ENCODE measurements at regions not wholly inside any gene's neighbourhood (a gene's known extent, or its start where the extent isn't known, plus 50 kb on each side); places are given as distances from the start of the nearest gene placed in this dataset.

DNA sequence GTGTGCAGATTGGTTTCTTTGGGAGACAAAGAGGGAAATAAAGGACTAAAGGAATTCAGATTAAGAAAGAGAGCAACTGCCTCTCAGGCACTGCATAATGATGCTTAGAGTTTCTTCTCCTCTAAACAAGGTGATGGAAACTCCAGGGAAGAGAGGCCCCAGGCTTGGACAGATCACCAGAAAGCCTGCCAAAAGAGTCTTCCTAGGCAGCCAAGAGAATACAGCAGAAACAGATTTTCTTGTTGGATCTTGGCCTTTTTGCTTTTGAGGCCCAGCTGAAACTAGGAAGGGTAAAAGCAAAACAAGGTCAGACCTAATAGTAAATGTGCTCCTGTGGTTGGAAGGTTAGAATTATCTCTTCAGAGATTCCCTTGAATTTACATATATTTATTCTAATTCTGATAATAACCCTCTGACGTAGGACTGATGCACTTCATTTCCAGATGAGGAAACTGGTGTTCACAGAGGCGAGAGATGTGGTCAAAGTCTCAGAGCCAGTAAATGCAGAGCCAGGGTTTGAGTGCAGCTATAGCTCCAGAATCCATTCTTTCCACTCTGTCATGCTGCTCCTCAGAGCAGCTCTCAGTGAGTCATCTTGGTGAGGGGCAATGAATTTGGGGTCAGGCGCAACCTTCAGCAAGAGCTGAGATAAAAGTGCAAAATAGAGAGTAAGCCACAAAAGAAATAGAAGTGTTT, 142.3 kb upstream of the FBXO11 start:
- 88% methylated on average over 3 of the region's 3 CpGs for WGBS (ENCODE audit: low lambda C conversion rate, missing lambda C conversion rate)
- Histone ChIP-seq H3K79me2 (no peaks in the 10 kb centered on the region), H4K20me1 (ENCODE audit: insufficient read depth, poor library complexity, severe bottlenecking) (no peaks in the 10 kb centered on the region), H3K4me1 (ENCODE audit: insufficient read depth) (no peaks in the 10 kb centered on the region), H3K9me2 (replicated peaks; ENCODE audit: insufficient read depth) (no peaks in the 10 kb centered on the region), H3K4me2 (no peak overlapping the region), H3K27me3 (no peaks in the 10 kb centered on the region), H3K4me3 (no peak overlapping the region), H3K36me3 (replicated peaks; ENCODE audit: insufficient read depth, low read depth) (no peaks in the 10 kb centered on the region), H3K27ac (no peak overlapping the region), H3K9me3 (ENCODE audit: low read depth) (no peaks in the 10 kb centered on the region), H2AFZ (no peak overlapping the region)
- no peak for TF ChIP-seq EZH2 (IDR thresholded peaks at IDR 0.05; ENCODE audit: borderline replicate concordance)
- TF ChIP-seq, protein P1, sequence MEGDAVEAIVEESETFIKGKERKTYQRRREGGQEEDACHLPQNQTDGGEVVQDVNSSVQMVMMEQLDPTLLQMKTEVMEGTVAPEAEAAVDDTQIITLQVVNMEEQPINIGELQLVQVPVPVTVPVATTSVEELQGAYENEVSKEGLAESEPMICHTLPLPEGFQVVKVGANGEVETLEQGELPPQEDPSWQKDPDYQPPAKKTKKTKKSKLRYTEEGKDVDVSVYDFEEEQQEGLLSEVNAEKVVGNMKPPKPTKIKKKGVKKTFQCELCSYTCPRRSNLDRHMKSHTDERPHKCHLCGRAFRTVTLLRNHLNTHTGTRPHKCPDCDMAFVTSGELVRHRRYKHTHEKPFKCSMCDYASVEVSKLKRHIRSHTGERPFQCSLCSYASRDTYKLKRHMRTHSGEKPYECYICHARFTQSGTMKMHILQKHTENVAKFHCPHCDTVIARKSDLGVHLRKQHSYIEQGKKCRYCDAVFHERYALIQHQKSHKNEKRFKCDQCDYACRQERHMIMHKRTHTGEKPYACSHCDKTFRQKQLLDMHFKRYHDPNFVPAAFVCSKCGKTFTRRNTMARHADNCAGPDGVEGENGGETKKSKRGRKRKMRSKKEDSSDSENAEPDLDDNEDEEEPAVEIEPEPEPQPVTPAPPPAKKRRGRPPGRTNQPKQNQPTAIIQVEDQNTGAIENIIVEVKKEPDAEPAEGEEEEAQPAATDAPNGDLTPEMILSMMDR (IDR thresholded peaks at IDR 0.05; ENCODE audit: poor library complexity): no peak
- TF ChIP-seq EZH2phosphoT487 (IDR thresholded peaks at IDR 0.05; ENCODE audit: low read depth, severe bottlenecking, unreplicated experiment): no peak
- no peak for DNase-seq (ENCODE audit: low spot score)

DNA sequence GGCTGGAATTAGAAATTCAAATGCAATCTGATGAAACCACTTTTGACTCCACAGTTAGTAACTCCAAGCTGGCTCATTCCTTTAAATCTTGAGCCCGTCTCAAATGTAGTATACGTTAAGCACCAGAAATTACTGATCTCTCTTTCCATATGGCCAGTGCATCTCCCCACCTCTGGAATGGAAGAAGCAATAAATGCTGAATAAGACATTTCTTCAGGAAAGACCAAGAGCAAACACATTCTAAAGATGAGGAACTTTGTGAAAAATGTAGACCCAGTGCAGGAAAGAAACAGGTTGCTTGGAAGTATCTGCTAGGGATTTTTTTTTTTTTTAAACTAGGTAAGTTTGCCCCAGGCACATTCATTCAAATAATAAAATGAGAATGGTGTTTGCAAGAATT, 143.1 kb upstream of the FBXO11 start:
- TF ChIP-seq EZH2 (IDR thresholded peaks at IDR 0.05; ENCODE audit: borderline replicate concordance) (no peak), EZH2phosphoT487 (IDR thresholded peaks at IDR 0.05; ENCODE audit: low read depth, severe bottlenecking, unreplicated experiment) (no peak)
- TF ChIP-seq, protein P1 (IDR thresholded peaks at IDR 0.05; ENCODE audit: poor library complexity): no peak
- Histone ChIP-seq H3K27ac (no peak overlapping the region), H3K79me2 (no peaks in the 10 kb centered on the region), H3K27me3 (no peaks in the 10 kb centered on the region), H2AFZ (no peak overlapping the region), H3K4me1 (ENCODE audit: insufficient read depth) (no peaks in the 10 kb centered on the region), H3K4me3 (no peak overlapping the region), H4K20me1 (ENCODE audit: insufficient read depth, poor library complexity, severe bottlenecking) (no peaks in the 10 kb centered on the region), H3K9me2 (replicated peaks; ENCODE audit: insufficient read depth) (no peaks in the 10 kb centered on the region), H3K9me3 (ENCODE audit: low read depth) (no peaks in the 10 kb centered on the region), H3K36me3 (replicated peaks; ENCODE audit: insufficient read depth, low read depth) (no peaks in the 10 kb centered on the region), H3K4me2 (no peak overlapping the region)
- WGBS (ENCODE audit: low lambda C conversion rate, missing lambda C conversion rate): 97% methylated on average over 2 of the region's 2 CpGs
- DNase-seq (ENCODE audit: low spot score): no peak

DNA sequence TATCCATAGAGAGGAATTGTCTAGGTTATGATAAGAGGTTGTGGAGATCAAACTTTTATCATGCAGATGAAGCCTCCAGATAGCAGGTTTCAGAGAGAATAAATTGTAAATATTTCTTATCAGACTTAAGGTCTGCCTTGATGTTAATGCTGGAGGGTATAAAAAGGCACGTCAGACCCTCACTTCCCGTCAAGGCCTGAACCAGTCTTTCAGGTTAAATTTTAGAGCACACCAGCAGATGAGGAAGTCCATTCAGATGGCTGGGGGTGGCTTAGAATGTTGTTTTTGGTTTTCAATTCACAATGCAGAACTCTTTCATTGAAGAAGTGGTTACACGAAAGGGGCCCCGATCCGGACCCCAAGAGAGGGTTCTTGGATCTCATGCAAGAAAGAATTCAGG, 144.4 kb upstream of the FBXO11 start:
- no peak overlapping the region for H3K4me2 ChIP-seq
- H3K27me3 ChIP-seq: no peaks in the 10 kb centered on the region
- no peak overlapping the region for H3K27ac ChIP-seq
- no peaks in the 10 kb centered on the region for H3K9me3 ChIP-seq (ENCODE audit: low read depth)
- no peak overlapping the region for H3K4me3 ChIP-seq
- no peak for DNase-seq (ENCODE audit: low spot score)
- H3K9me2 ChIP-seq (replicated peaks; ENCODE audit: insufficient read depth): no peaks in the 10 kb centered on the region
- H3K36me3 ChIP-seq (replicated peaks; ENCODE audit: insufficient read depth, low read depth): no peaks in the 10 kb centered on the region
- no peaks in the 10 kb centered on the region for H3K4me1 ChIP-seq (ENCODE audit: insufficient read depth)
- H2AFZ ChIP-seq: no peak overlapping the region
- no peaks in the 10 kb centered on the region for H3K79me2 ChIP-seq
- H4K20me1 ChIP-seq (ENCODE audit: insufficient read depth, poor library complexity, severe bottlenecking): no peaks in the 10 kb centered on the region
- TF ChIP-seq, protein P1 (IDR thresholded peaks at IDR 0.05; ENCODE audit: poor library complexity): no peak
- no peak for TF ChIP-seq EZH2 (IDR thresholded peaks at IDR 0.05; ENCODE audit: borderline replicate concordance)
- no peak for TF ChIP-seq EZH2phosphoT487 (IDR thresholded peaks at IDR 0.05; ENCODE audit: low read depth, severe bottlenecking, unreplicated experiment)
- WGBS (ENCODE audit: low lambda C conversion rate, missing lambda C conversion rate): 74% methylated on average over 5 of the region's 5 CpGs

All from hepatocyte (in vitro differentiated cells).